ENCODE measurements at regions not wholly inside any gene's neighbourhood (a gene's known extent, or its start where the extent isn't known, plus 50 kb on each side); places are given as distances from the start of the nearest gene placed in this dataset.

DNA sequence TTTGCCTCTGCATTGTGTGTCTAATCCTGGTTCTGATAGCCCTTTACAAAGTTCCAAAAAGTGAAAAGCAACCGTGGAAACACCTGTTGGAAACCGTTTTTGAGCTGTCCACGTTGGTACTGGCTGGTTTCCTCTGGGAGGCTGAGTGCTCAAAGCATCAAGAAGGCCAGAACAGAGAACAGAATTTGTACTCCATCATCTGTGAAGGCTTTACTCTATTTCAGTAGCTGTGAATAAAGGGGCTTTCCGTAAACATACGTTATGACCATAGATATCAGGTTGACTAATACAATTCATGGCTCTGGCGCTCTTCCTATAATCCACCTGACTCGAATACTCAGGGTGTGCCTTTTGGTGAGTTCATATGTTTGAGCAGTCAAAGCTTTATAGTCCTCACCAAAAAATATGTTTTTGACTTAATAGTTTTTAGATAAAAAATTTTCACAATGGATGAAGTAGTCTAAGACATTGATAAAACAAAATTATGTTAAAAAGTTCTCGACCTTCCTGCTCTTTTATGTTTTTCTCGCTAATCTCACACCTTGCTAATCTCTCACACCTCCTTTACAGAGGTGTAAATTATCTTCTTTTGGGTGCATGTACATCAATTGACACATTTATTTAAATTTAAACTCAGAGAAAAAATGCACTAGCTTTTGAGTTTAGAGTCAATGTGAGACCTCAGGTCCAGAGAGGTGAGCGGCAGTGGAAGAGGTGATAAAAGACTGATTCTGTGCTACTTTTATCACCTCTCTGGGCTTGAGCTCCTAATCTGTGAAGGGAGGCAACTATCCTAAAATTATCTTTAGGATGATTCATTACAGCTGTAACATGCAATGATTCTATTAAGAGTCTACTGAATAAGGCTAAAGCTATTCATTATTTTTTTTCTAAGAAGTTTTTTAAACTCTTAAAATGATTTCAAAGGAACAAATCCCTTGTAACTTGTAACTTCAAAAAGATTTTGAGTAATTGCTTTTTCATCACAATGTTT, 65.3 kb downstream of the CXCR4 start (continued):
- TF ChIP-seq SUPT20H (IDR thresholded peaks at IDR 0.05; ENCODE audit: borderline replicate concordance, control insufficient read depth, low read depth, low read length) (no peak), TAF1 (IDR thresholded peaks at IDR 0.05; ENCODE audit: borderline replicate concordance, low read depth, low read length) (no peak), SMARCA5 (IDR thresholded peaks at IDR 0.05) (0 out of 2 replicates have a peak, but pooled peaks have one; percentile 30), BHLHE40 (IDR thresholded peaks at IDR 0.05; ENCODE audit: borderline replicate concordance in 1 of 2, low read depth in 2 of 2, low read length in 1 of 2) (no peak), DPF2 (IDR thresholded peaks at IDR 0.05) (peak; percentile 66), NFXL1 (IDR thresholded peaks at IDR 0.05; ENCODE audit: borderline replicate concordance) (no peak), PAX5 (IDR thresholded peaks at IDR 0.05; ENCODE audit: borderline replicate concordance, low read depth, low read length) (no peak), MYC (IDR thresholded peaks at IDR 0.05; ENCODE audit: insufficient read depth, insufficient read length, insufficient replicate concordance, low read length, severe bottlenecking) (no peak), POLR2A (IDR thresholded peaks at IDR 0.05; ENCODE audit: low read depth, low read length) (no peak), NFIC (IDR thresholded peaks at IDR 0.05; ENCODE audit: low read depth, low read length) (peak; percentile 70), SMC3 (IDR thresholded peaks at IDR 0.05; ENCODE audit: borderline replicate concordance, low read length) (no peak), GATAD2B (conservative IDR thresholded peaks at IDR 0.05; ENCODE audit: low read depth) (peak; percentile 66), TBL1XR1 (IDR thresholded peaks at IDR 0.05; ENCODE audit: low read depth, low read length) (no peak), RB1 (IDR thresholded peaks at IDR 0.05; ENCODE audit: borderline replicate concordance) (no peak), ZNF274 (IDR thresholded peaks at IDR 0.05; ENCODE audit: insufficient read depth, insufficient read length) (no peak), ZNF217 (IDR thresholded peaks at IDR 0.05) (no peak), POLR2AphosphoS2 (IDR thresholded peaks at IDR 0.05; ENCODE audit: low read depth, low read length) (no peak), IKZF2 (IDR thresholded peaks at IDR 0.05) (peak; percentile 44 to 47), STAT1 (conservative IDR thresholded peaks at IDR 0.05) (no peak), CHD2 (IDR thresholded peaks at IDR 0.05; ENCODE audit: borderline replicate concordance, low read depth, low read length) (no peak), KLF5 (IDR thresholded peaks at IDR 0.05; ENCODE audit: partially characterized antibody) (no peak), SRF (IDR thresholded peaks at IDR 0.05; ENCODE audit: low read depth in 2 of 2, low read length in 2 of 2) (no peak), FOXK2 (IDR thresholded peaks at IDR 0.05) (no peak), KDM1A (IDR thresholded peaks at IDR 0.05; ENCODE audit: borderline replicate concordance) (no peak)
- TF ChIP-seq, protein P1, sequence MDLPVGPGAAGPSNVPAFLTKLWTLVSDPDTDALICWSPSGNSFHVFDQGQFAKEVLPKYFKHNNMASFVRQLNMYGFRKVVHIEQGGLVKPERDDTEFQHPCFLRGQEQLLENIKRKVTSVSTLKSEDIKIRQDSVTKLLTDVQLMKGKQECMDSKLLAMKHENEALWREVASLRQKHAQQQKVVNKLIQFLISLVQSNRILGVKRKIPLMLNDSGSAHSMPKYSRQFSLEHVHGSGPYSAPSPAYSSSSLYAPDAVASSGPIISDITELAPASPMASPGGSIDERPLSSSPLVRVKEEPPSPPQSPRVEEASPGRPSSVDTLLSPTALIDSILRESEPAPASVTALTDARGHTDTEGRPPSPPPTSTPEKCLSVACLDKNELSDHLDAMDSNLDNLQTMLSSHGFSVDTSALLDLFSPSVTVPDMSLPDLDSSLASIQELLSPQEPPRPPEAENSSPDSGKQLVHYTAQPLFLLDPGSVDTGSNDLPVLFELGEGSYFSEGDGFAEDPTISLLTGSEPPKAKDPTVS (IDR thresholded peaks at IDR 0.05; ENCODE audit: low read depth, low read length), result no peak
- TF ChIP-seq, protein P2, sequence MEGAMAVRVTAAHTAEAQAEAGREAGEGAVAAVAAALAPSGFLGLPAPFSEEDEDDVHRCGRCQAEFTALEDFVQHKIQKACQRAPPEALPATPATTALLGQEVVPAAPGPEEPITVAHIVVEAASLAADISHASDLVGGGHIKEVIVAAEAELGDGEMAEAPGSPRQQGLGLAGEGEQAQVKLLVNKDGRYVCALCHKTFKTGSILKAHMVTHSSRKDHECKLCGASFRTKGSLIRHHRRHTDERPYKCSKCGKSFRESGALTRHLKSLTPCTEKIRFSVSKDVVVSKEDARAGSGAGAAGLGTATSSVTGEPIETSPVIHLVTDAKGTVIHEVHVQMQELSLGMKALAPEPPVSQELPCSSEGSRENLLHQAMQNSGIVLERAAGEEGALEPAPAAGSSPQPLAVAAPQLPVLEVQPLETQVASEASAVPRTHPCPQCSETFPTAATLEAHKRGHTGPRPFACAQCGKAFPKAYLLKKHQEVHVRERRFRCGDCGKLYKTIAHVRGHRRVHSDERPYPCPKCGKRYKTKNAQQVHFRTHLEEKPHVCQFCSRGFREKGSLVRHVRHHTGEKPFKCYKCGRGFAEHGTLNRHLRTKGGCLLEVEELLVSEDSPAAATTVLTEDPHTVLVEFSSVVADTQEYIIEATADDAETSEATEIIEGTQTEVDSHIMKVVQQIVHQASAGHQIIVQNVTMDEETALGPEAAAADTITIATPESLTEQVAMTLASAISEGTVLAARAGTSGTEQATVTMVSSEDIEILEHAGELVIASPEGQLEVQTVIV (IDR thresholded peaks at IDR 0.05; ENCODE audit: borderline replicate concordance, partially characterized antibody), result no peak
- TF ChIP-seq, protein P3, sequence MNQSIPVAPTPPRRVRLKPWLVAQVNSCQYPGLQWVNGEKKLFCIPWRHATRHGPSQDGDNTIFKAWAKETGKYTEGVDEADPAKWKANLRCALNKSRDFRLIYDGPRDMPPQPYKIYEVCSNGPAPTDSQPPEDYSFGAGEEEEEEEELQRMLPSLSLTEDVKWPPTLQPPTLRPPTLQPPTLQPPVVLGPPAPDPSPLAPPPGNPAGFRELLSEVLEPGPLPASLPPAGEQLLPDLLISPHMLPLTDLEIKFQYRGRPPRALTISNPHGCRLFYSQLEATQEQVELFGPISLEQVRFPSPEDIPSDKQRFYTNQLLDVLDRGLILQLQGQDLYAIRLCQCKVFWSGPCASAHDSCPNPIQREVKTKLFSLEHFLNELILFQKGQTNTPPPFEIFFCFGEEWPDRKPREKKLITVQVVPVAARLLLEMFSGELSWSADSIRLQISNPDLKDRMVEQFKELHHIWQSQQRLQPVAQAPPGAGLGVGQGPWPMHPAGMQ (IDR thresholded peaks at IDR 0.05; ENCODE audit: borderline replicate concordance), result no peak
